ENCODE measurements at regions not wholly inside any gene's neighbourhood (a gene's known extent, or its start where the extent isn't known, plus 50 kb on each side); places are given as distances from the start of the nearest gene placed in this dataset.

- DNase-seq (ENCODE audit: low read depth) = peak; percentile 2
These were observed 60.4 kb downstream of the FOXI2 start for GRCh38 chr10:127797339-127797738.

DNA sequence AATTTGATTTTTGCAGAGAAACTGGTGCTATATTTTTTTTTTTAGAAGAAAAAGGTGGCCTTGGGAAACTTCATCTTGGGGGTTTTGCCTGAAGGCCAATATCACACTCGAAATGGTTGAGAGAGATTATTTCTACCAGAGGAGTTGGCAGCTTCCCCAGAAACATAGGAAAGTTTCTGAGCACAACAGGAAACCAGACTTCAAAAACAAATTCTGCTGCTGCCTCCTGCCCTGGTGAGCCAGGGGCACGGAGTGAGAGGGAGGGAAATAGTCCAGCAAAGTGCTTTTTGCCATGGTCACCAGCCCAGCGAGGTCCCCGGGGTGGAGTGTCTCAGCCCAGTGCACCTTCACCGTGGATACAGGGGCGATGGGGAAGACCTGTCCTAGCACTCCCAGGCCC is 61.1 kb downstream of the FOXI2 start:
- DNase-seq (ENCODE audit: low read depth) = no peak

- no peak for DNase-seq (ENCODE audit: low read depth)
These were observed 64.3 kb downstream of the FOXI2 start for GRCh38 chr10:127801302-127801701.

GRCh38 chr10:127802531-127803095 is 65.6 kb downstream of the FOXI2 start:
- no peak for DNase-seq (ENCODE audit: low read depth)

GRCh38 chr10:127804696-127805095 is 67.7 kb downstream of the FOXI2 start:
- DNase-seq (ENCODE audit: low read depth) = no peak

DNA sequence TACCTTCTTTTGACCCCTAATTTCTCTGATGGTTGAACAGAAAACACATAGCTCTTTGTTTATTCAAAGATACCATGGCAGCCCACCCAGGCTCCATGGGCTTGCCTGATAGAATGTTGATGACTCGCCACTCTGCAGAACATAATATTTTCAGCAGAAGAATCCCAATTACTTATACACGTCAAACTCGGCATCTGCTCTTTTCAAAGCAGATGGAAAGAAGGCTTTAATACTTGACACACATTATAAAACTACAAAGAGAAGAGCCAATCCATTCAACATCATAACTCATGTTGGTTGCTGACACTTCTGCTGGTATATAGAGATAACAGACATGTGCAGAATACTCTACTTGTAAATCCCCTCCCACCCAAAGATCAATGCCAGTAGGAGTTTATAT is 69.0 kb downstream of the FOXI2 start:
- no peak for DNase-seq (ENCODE audit: low read depth)

GRCh38 chr10:127812041-127812440 is 75.1 kb downstream of the FOXI2 start:
- no peak for DNase-seq (ENCODE audit: low read depth)

DNA sequence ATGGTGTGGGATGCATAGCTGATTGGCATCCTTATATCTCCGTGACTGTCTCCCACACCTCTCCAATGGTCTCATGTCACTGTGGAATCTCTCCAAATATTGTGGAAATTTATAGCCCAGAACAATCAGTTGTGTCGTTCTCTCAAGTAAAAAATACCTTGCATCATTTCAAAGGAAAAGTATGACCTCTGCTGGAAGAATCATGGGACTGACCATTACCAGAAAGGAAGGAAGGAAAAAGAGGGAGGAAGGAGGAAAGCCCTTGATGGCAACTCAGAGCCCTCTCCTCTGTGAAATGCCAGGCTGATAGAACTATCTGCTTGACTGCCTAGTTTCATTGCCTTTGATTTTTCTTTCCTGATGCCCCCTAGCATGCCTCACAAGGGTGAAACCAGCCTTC is 76.3 kb downstream of the FOXI2 start:
- no peak for DNase-seq (ENCODE audit: low read depth)

GRCh38 chr10:127815147-127815546 is 77.6 kb downstream of the CLRN3 start:
- no peak for DNase-seq (ENCODE audit: low read depth)

DNA sequence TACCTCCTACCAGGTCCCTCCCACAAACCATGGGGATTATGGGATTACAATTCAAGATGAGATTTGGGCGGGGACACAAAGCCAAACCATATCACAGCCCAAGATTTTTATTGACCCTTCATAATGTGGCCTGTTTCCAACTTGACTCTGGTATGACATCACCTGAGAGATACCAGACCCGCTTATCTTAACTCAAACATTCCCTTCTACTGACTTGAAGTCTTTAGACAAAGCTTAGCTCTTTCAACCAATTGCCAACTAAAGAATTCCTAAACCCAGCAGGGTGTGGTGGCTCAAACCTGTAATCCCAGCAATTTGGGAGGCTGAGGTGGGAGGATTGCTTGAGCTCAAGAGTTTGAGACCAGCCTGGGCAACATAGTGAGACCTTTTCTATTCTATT is 67.9 kb downstream of the CLRN3 start:
- DNase-seq (ENCODE audit: low read depth) = no peak

DNA sequence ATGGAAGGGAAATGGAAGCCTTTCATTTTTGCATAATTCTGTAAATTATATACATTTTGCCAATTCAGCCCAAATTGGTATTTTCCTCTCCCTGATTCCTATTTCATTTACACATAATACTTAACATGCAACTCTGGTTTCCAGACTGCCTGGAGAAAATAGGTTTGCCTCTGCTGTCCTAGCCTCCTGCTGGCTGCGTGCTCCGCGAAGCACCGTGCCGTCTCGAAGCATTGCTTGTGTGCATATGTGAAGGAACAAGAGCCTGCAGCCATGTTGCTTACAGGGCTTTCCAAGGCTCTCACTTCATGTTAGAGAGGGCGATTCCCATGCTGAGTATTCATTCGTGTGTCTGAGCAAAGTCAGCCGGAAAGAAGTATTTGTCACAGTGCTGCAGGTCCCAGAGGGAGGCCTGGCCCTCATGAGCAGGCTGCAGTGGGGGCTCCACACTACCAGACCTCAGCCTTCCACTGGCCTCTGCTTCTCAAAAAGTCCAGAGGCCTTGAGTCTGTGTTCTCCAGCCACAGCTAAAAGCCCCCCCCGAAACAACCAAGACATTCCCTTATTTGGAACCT is 66.5 kb downstream of the CLRN3 start:
- DNase-seq (ENCODE audit: low read depth) = no peak

GRCh38 chr10:127827354-127828140 is 65.2 kb downstream of the CLRN3 start:
- no peak for DNase-seq (ENCODE audit: low read depth)

Data from iris pigment epithelial cell (primary cell).